HG02938 (cell line): ENCODE measurements at regions not wholly inside any gene's neighbourhood (a gene's known extent, or its start where the extent isn't known, plus 50 kb on each side); places are given as distances from the start of the nearest gene placed in this dataset.

Experiments
- ATAC-seq: cut with Tn5 transposase; IDR thresholded peaks from one replicate; pipeline ENCODE4 v1.9.1; 2021; ENCODE audit warnings: mild to moderate bottlenecking, moderate library complexity; ENCODE audit not compliant: unreplicated experiment

- no peak for ATAC-seq
These were observed 294.2 kb upstream of the SALL1 start for GRCh38 chr16:51445250-51445649.

- ATAC-seq, result no peak
These were observed 292.9 kb upstream of the SALL1 start for GRCh38 chr16:51443934-51444333.

- ATAC-seq, result no peak
These were observed 291.2 kb upstream of the SALL1 start for GRCh38 chr16:51442141-51442870.

DNA sequence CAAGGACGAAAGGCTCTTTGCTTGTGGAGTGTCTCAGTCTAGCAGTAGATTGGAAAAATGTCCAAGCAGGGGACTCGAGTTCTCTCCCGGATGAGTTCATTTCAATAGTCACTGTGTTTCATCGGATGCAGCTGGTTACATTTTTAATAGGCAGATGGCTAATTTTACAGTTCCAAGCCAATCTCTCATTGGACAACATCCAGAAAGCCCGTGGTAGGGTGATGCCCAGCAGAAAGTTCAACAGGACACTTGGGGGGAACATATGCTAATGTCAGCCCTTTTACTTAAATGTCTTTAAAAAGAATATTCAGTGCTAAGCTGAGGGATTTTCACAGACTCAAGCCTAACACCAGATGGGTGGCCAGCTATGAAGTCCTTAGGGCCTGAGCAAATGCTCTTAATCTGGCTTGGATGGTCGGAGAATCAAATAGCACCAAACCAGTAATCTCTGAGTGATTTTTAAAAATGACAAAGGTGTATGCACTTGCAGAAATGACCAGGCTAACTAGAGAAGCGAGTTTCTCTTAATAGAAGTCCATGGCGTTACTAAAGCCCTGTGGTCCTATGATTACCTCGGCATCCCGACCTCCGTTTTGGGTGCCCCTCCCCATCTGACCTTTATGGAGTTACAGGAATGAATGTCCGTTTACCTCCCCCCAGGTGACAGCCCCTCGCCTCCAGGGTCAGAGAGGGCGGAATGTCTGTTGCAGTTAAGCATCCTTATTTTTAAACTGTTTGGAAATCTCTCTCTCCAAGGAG lies 289.2 kb upstream of the SALL1 start:
- ATAC-seq, result no peak

DNA sequence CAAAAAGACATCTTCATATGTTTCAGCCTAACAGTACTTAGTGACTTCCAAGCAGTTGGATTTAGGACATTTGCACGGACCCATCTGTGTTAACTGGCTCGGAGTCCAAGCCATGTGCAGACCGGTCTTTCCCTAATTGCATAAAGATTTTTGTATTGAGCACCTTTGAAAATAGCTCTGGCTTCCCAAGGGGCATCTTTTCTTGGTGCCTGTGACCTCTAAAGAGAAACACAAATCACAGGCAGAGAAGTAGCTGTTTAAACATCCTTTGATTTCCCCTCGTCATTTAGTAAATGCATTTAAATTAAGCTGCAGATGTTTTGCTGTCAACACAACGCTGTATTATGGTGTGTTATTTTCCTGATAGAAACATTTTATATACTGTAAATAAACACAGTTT lies 288.2 kb upstream of the SALL1 start:
- ATAC-seq, result no peak

- ATAC-seq, result no peak
These were observed 285.7 kb upstream of the SALL1 start for GRCh38 chr16:51436742-51437141.

DNA sequence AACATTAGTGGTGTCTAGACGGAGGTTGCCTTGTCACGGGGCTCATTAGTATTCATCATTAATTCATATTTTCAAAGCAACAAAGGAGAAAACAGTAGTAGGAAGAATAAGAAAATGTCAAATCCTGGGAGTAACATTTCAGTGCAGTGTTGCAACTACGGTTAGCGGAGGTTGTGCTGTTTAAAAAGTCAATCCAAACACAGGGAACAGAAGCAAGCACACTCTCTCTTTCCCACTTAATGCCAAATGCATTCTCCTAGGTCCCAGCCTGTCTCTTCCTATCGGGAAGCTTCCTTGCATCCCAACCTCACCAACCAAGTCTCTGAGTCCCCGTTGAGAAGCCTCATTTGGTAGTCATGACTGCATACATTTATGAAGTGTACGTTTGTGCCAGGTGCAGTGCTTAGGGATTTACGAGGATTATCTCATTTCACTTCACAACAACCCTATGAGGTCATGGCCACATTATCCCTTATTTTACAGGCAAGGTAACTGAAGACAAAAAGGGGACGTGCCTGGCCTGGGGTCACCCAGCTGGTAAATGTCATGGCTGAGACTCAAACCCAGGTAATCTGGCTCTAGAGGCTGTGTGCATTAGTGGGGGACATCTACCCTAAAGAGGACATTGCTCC lies 283.6 kb upstream of the SALL1 start:
- ATAC-seq, result no peak

GRCh38 chr16:51433599-51433998 lies 282.5 kb upstream of the SALL1 start:
- no peak for ATAC-seq

DNA sequence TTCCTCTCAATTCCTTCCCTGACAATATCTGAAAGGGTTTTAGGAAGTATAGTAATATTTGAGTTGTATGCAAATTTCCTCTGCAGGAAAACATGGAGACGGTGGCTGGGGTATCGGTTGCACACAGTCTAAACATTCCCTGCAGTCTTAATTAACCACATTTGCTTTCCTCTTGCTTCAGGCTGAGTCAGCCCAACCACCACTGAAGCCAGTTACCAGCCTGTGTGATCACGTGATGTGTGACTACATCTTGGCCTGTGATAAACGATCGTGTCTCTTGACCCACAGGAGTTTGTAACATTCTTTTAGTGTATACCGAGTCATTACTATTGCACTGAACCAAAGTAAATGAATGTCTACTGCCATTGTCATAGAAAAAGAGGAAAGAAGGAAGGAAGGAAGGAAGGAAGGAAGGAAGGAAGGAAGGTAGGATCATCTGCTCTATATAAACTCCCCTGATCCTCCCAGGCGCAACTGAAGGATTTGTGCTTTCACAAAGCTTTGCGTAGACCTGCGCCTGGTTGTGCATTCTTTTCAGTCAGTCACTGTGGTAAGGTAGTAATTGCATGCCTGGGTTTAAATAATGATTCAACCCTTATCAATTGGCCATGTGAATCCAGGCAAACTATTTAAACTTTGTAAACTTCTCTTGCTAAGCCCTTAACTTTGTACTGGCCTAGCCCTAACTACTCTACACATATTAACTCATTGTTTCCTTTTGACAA lies 280.6 kb upstream of the SALL1 start:
- ATAC-seq, result no peak

DNA sequence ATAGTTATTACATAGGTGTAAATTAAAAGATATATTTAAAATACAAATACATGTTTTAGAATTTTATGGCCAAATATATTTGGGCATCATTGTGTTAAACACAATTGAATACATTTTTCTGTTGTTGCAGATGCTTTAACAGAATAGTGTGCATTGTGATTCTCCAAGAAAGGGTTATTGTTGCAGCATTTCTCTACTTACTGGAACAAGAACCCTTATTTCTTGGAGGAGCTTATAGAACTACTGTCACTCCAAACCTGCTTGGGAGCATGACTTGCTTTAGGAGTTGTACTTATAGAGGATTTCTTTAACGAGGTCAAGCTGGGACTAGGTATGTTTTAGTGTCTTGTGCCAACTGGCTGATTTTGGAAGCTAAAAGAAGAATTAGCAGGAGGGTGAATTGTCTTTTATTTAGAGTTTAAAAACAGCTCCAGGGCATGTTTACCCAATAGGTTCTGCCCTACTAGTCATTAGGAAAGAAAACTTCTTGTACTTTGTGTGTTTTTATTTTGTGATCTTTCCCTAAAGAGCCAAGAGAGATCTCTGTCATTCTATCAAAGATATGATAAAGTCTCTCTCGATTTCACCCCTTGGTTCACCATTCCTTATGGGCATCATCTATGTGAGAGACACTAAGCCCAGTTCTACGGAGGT lies 279.8 kb upstream of the SALL1 start:
- no peak for ATAC-seq

GRCh38 chr16:51429041-51429440 lies 278.0 kb upstream of the SALL1 start:
- no peak for ATAC-seq

- no peak for ATAC-seq
These were observed 276.0 kb upstream of the SALL1 start for GRCh38 chr16:51427085-51427484.

DNA sequence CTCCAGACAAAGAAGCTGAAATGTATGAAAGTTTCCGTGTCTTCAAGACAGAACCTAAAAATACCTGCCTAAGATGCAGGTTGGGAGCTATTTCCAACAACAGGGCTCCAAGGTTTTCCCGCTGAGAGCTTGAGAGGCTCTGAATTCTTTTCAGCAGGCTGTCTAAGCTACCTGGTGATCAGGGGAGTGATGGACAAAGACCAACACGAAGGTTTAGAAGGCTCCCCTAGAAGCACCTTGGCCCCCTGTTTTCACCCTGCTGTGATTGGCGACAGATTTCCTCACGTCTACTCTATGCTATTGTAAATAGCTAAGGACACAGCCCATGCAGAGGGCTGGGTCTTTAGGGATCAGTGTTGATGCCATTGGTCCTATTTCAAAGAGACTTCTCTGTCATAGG lies 275.2 kb upstream of the SALL1 start:
- ATAC-seq, result no peak

- no peak for ATAC-seq
These were observed 269.2 kb upstream of the SALL1 start for GRCh38 chr16:51420247-51420646.

- no peak for ATAC-seq
These were observed 268.7 kb upstream of the SALL1 start for GRCh38 chr16:51419768-51420167.

DNA sequence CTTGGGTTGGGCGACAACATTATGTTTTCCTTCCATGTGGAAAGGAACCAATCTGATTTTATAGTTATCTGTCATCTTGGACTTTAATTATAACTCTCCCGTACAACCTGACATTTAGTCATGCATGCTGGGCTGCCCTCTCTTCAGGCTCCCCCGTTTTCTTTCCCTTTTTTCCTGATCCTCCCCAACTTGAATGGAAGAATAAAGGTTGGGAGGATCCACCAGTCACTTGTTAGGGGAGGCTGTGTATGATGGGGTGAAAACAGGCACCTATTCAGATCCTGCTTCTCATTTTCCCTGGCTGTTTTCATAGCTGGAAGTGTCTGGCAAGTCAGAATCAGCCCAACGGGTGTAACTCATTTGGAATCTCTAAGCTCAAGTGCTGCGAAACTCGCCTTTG lies 267.2 kb upstream of the SALL1 start:
- ATAC-seq, result no peak

- ATAC-seq, result no peak
These were observed 265.9 kb upstream of the SALL1 start for GRCh38 chr16:51416926-51417325.

DNA sequence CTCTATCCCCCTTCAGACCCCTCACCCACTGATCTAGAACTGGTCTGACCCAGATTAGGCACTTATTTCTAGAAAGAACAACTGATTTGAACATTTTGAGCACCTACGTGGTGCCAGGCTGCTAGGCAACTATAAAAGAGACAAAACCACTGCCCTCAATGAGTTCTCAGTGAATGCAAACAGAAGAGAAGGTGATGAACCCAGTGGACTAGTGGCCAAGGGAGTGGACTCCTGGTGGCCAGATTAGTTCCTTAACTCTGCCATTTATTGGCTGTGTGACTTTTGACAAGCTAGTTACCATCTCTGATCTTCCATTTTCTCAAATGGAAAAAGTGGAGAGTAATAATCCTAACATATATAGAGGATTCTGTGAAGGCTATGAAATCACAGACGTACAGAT lies 259.1 kb upstream of the SALL1 start:
- ATAC-seq, result no peak

GRCh38 chr16:51409001-51409675 lies 258.1 kb upstream of the SALL1 start:
- no peak for ATAC-seq

DNA sequence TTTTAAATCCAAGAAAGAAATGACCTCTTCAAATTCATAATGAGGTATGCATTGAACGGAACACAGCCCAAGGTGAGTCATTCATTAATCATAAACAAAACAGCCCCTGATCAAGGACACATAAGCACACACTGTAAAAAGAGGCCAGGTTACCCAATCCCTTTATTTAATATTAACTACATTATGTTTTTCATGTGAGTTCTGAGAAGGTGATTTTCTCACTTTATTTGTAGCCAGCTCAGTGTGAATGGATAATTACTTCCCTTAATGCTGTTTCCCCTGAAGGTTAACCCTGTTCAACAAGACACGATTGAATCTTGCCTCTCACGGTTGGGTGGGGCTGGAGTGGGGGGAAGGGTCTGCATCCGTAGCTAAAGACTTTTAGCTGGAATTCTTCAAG lies 257.3 kb upstream of the SALL1 start:
- ATAC-seq, result no peak
